Activated CD4-positive, alpha-beta T cell treated with anti-CD3 and anti-CD28 coated beads for 24 hours (primary cell): ENCODE measurements at regions not wholly inside any gene's neighbourhood (a gene's known extent, or its start where the extent isn't known, plus 50 kb on each side); places are given as distances from the start of the nearest gene placed in this dataset.
"Not testable (repeated sequence)": the region's sequence is repeated elsewhere in the genome, so short reads cannot be mapped to it uniquely, and the experiment has no call there.

Source experiments
- DNase-seq, 2 donors: peaks; one replicate each; pipeline ENCODE4 v3.0.0-alpha.2; 2020; ENCODE audit warnings: low read depth in 2 of 2

- peak; percentile 21 to 44 for DNase-seq
Measured at GRCh38 chr20:52312132-52312729, 120.7 kb upstream of the ZFP64 start.

- no peak for DNase-seq
Measured at GRCh38 chr20:52311209-52311794, 119.7 kb upstream of the ZFP64 start.

DNA sequence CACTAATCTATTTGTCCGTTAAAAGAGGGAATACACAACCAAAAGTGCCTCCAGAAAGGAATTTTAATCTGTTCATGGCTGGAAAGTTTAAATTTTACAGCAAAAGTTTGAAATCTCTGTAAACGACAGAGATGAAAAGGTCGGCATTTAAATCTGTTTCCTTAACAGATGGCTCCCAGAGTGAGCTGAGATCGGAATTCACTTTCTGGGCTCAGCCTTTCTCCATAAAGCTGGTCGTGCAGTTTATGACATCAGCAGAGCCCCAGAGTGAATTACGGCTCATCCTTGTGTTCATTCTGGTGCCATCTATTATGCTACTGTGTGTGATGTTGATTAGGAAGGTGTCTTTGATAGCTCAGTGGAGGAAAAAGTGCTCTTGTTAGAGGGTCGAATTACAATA is 117.6 kb upstream of the ZFP64 start:
- DNase-seq = no peak

DNA sequence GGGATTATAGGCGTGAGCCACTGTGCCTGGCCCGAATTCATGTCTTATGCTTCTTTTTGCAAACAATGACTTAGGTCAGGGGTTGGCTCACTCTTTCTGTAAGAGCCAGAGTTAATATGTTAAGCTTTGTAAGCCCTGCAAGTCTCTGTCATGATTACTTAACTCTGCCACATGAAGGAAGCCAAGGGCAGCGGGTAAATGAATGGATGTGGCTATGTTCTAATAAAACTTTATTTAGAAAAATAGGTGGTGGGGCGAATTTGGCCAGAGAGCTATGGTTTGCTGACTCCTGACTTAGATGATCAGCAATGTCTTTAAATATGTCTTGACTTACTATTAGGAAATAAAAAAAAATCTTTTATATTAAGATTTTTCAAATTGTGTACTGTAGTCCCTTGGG is 114.9 kb upstream of the ZFP64 start:
- no peak for DNase-seq

GRCh38 chr20:52305858-52306257 is 114.3 kb upstream of the ZFP64 start:
- no peak for DNase-seq

DNA sequence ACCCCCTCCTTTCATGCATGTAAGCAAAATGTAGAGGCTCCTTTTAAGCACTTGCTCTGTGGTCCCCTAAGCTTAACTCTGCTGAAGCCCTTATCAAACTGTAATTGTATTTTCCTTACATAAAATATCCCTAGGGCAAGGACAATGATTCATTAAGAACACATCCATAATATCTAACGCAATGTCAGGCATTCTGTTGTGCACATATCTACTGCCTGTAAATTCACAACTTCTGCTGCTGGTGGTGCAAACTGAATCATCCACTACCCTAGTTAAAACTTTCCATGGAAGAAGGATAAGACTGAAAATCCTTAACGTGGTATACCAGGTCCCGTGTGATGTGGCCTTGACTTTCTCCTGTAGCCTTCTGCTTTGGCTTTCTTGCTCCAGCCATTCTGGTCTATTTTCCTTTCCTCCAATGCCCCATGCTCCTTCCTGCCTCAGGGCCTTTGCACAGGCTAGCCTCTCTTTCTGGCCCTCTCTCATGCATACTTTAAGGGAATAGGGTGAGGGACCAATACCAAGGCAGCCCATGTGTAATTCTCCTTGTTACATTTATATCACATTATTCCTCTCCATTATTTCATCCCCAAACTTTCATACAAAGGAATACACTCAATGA is 113.6 kb upstream of the ZFP64 start:
- no peak for DNase-seq

GRCh38 chr20:52303281-52303950 is 111.8 kb upstream of the ZFP64 start:
- peak; percentile 18 to 42 for DNase-seq

DNA sequence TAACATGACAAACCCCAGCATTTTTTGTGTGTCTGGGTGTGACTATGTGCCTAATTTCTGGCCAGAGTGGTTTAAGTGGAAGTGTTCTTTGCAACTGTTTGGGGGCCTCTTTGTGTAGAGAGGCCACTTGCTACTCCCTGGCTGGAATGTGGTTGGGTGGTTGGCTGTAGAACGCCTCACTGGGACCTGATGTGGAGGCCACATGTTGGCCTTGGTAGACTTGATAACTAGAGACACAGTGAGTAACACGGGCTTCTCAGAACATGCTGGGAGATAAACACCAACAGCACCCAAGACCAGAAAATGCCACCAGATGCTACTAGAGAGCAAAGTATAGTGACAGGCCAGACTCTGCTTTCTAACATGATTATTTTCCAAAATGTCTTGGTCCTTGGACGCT is 111.2 kb upstream of the ZFP64 start:
- no peak for DNase-seq

- DNase-seq = not testable (repeated sequence)
Measured at GRCh38 chr20:52302051-52302450, 110.5 kb upstream of the ZFP64 start.

- no peak for DNase-seq
Measured at GRCh38 chr20:52295556-52295955, 104.0 kb upstream of the ZFP64 start.

GRCh38 chr20:52294106-52294628 is 102.6 kb upstream of the ZFP64 start:
- DNase-seq = no peak

GRCh38 chr20:52291109-52291508 is 99.5 kb upstream of the ZFP64 start:
- no peak for DNase-seq

- DNase-seq = no peak
Measured at GRCh38 chr20:52290569-52290968, 99.0 kb upstream of the ZFP64 start.

DNA sequence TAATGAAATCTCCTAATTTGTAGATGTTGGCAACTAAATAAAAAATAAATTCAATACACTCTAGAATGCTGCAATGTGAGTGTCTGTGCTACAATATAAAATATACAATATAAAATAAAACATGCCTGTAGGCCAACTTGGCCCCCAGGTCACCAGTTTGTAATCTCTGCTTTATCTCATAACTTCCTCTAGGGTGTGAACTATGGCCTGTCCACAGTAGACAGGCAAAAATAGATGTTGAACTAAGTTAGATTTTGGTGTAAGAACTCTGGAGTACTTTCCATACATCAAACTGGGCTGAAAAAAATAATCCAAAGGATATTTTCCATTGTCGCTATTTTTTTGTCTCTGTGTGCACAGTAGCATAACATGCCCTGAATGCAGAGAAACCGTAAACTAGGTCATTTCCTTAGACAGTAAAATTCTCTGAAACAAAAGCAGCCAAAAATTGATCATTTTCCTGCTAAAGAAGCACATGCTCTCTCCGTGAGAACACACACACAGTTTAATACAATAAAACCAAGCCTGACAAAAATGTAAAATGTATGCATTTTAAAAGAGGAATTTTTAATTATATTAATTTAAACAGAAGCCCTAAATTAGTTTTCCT is 98.5 kb upstream of the ZFP64 start:
- no peak for DNase-seq

DNA sequence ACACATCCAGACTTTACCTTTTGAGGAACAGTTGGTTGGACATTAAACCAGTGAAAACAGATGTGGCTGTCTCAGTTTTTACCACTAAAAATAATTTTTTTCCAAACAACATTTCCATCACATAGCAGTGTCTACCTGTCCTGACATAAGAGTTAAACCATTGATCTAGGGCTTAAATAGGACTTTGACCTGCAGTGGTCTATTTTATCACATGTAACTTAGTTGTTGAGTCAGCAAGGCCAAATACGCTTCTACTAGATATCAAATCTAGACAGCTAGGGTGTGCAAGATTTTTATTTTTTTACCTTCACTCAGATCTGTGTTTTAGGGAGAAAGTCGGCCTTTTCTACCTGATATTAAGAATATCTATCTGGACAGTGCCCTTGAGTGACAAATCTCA is 88.8 kb upstream of the ZFP64 start:
- DNase-seq = no peak

- no peak for DNase-seq
Measured at GRCh38 chr20:52279706-52280105, 88.1 kb upstream of the ZFP64 start.

DNA sequence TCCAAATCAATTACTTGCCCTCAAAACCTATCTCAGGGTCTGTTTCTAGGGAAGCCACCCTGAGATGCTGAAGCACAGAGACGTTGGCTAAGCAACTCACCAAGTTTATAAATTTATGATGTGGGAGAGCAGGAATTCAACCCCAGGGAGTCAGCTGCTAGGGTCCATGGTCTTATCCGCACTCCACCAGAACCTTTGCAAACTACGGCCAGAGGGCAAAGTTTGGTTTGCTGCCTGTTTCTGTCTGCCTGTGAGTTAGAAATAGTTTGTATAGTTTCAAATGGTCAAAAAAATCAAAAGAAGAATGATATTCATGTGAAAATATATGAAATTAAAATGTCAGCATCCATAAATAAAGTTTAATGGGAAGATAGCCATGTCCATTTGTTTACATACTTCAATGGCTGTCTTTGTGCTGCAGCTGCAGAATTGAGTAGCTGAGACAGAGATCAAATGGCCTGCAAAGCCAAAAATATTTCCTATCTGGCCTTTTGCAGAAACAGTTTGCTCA is 83.7 kb upstream of the ZFP64 start:
- no peak for DNase-seq

DNA sequence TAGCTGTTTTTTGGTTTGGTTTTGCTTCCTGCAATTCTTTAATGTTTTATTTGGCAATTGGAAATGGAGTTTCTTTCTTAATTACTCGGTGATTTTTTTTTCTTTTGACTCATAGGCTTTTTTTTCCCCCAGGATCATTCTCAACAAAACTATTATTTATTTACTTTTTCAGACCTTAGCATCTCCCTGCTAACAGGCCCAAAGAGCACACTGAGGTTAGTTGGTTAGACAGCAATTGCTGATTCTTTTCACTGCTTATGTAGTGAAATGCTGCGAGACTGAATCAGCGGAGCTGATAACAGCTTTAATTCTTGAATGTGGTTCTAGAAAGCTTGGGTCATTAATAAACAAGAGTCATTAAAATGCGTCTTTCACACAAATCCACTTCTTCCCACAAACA is 79.1 kb upstream of the ZFP64 start:
- no peak for DNase-seq

DNA sequence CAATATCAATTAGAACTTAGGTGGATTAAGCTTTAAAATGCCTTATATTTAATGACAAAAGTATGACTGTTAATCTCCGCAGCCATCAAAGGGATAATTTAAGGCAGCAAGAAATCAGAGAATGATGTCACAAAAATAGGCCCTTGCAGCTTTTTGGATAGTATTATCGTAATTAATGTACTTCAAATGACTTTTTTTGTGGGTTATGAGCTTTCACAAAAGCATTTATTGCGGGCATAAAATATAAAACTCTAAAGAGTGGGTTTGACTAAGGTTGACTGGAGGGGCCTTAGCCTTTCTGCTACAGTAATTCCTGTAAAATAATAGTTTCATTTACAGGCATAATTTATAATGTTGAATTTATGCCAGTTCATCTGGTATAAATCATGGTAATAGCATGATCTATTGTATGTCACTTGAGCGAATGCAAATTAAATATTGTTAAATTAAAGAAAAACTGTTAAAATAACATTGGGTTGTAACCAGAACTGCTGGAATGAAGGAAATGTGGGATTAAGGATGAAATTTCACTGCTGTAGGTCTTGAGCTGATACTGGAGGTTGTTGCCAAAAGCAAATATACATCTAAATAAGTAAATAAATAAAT is 78.5 kb upstream of the ZFP64 start:
- DNase-seq = no peak

DNA sequence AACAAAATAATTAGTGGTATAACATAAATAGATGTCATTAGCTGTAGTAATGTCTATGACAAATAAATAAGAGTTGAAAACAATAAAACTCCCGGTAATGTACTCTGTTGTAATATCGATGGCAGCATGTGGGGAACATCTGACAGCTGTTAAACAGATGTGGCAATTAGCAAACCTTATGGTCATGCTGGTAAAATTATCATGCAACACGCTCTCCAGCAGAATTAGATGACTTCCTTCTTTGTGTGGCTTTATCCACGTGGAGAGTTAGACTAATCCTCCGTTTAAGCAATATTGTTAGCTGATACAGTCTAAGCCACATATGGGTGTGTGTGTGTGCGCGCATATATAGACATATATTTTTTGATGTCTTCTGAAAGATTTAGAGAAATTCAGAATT is 77.7 kb upstream of the ZFP64 start:
- no peak for DNase-seq

- no peak for DNase-seq
Measured at GRCh38 chr20:52268184-52268749, 76.7 kb upstream of the ZFP64 start.
